ENCODE measurements at regions not wholly inside any gene's neighbourhood (a gene's known extent, or its start where the extent isn't known, plus 50 kb on each side); places are given as distances from the start of the nearest gene placed in this dataset.
"Not testable (repeated sequence)": the region's sequence is repeated elsewhere in the genome, so short reads cannot be mapped to it uniquely, and the experiment has no call there.

GRCh38 chr7:65791788-65792187 lies 81.1 kb upstream of the VKORC1L1 start:
- TF ChIP-seq CTCF (IDR thresholded peaks at IDR 0.05; ENCODE audit: low read depth, low read length); EZH2phosphoT487 (IDR thresholded peaks at IDR 0.05; ENCODE audit: low read depth): not testable (repeated sequence)

All from OCI-LY3 (cell line).